KG1 (cell line): ENCODE measurements at regions not wholly inside any gene's neighbourhood (a gene's known extent, or its start where the extent isn't known, plus 50 kb on each side); places are given as distances from the start of the nearest gene placed in this dataset.
"Not testable (repeated sequence)": the region's sequence is repeated elsewhere in the genome, so short reads cannot be mapped to it uniquely, and the experiment has no call there.

Experiments
- DNase-seq: peaks from one replicate; lab custom pipeline; 2025; lab: John Stamatoyannopoulos, UW

DNA sequence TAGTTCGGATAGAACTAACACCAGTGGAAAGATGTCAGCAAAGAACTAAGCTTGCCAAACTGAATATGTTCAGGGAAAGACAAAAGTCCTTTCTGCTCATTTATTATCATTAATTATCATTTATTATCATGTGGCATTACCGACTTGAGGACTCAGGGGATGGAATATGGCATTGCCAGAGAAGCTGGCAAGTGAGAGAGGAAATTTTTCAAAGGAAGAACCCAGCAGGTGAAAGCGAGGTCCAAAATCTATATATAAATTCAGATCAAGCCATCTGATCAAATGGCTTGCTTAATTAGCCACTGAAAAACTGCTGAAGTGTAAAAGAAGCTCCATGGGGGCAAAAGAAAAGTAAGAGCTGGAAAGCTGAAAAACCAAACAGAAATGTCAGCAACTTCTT lies 1049.6 kb upstream of the SEMA6A start:
- no peak for DNase-seq

DNA sequence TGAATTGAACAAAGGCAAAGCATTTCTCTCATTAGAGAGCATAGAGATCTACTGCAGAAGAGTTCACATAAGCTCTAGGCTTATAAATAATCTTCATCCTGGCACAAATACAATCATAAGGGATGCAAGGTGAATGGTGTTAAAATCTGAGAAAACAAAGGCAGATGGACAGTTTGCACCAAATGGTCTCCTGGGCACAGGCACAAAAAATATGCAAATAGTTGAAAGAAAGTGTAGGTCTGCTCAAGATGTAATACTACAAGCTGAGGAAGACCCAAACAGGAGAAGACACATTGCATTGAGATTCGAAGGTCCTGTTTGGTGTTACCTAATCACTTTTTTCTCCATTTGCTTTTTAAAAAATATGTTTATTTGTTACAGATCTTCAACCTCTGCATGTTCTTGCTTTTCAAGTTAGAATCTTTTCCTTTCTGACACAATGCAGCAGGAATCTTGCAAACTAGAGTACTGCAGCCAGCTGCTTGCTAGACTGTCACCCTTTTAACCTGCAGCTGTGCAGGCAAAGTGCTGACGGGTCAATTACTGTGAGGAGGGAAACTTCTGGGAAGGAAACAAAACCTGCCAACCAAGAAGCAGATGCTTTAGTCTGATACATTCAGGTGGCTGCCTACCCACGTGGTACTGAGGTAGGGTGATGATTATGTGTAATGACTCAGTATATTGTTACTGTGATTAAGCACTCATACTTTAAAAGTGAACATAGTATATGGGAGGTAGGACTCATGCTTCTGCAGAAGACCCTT lies 1048.6 kb upstream of the SEMA6A start:
- no peak for DNase-seq

DNA sequence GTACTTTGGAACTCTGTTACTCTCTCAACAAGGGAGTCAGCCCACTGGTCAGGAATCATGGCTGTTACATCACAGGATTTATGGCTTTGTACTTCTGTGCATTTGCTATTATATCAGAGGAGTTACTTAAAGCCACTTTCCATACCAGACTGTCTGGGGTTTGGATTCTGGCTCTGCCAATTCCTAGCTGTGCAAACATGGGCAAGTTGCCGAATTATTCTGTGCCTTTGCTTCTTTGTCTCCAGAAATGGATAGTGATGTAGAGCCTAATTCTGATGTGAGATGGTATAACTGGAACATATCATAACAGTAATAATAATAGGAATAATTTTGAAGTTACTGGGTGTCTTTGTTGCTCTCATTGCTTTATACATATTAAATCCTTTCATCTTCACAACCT lies 1047.3 kb upstream of the SEMA6A start:
- no peak for DNase-seq

DNA sequence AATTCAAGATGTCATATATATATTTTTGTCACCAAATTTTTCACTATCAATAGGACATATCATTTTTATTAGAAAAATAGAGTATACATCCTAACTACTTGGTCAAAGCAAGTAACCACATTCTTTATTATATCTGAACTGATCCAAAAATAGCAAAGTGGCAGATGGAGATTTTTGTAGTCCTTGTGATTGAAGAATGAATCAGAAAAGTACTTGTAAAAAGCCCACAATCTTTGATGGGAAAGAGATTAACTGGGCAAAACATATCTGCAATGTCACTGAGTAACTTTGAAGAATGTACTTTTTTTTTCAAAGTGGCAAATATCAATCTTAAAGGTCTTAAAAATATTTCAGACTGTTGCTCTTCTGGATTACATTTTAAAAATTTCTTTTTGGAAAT lies 1040.6 kb upstream of the SEMA6A start:
- no peak for DNase-seq

DNA sequence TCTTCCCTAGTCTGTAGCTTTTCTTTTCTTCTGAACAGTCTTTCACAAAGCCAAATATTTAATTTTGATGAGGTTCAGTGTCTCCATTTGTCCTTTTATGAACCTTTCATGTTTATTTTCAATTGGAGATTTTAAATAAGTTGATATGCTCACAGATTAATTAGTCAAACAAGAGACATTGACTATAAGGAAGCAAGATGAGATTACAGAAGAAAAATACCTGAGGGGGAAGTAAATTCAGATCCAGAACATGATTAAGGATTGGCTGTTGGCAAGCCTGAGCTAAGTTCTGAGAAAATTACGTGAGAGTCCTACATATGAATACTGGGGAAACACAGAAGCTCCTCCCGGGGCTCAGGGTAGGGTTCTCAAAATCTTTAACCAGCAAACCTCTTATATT lies 1039.8 kb upstream of the SEMA6A start:
- DNase-seq: no peak

DNA sequence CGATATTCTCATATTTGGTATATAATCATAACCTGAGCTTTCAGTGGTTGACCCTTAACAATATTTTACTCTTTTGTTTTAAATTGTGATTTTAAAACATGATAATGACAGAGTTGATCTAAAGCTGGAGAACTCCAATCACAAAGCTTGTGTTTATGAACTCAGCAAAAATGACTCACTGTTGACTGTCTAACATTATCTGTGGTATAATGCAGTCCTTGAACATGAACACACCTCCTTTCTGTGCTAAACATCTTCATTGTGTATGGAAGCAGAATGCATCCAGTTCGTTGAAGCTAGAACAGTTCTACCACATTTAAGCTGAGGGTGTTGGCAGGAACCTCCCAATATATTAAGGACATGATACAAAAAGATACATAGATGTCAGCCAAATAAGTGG lies 1030.2 kb upstream of the SEMA6A start:
- DNase-seq: no peak

DNA sequence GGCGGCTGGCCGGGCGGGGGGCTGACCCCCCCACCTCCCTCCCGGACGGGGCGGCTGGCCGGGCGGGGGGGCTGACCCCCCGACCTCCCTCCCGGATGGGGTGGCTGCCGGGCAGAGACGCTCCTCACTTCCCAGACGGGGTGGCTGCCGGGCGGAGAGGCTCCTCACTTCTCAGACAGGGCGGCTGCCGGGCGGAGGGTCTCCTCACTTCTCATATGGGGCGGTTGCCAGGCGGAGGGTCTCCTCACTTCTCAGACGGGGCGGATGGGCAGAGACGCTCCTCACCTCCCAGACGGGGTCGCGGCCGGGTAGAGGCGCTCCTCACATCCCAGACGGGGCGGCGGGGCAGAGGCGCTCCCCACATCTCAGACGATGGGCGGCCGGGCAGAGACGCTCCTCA lies 1025.2 kb upstream of the SEMA6A start:
- not testable (repeated sequence) for DNase-seq

DNA sequence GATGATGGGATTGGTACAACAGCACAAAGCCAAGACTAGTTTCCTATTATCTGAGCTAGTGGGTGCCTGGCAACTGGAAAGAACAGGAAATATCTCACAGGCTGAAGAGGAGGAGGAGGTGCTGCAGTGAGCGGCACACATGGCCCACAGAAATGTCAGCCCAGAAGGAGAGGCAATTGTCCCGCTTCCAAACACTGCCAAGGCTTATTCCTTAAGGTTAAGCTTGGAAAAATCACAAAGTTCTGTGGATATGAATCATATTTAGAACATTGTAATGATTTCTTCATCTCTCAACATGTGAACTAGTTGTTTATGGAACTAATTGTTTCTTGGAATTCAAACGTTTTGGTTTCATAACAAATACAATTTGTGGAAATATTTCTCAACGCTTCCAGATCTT lies 1019.5 kb upstream of the SEMA6A start:
- no peak for DNase-seq

DNA sequence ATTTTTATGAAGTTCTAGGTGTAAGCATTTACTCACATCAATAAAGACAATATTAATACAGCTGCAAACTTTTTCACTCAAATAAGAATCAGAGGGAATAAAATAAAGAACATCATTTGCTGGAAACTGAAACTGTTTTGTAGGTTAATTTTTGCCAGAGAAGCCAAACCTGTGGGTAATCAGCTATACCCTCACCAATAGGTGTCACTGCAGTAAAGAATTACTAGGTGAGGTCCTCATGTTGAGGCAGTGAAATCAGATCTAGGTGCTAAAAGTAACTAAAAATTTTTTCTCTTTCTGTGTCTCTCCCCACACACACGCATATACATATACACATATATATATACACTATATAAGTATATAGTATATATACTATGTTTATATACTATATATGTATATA lies 1016.3 kb upstream of the SEMA6A start:
- DNase-seq: no peak

DNA sequence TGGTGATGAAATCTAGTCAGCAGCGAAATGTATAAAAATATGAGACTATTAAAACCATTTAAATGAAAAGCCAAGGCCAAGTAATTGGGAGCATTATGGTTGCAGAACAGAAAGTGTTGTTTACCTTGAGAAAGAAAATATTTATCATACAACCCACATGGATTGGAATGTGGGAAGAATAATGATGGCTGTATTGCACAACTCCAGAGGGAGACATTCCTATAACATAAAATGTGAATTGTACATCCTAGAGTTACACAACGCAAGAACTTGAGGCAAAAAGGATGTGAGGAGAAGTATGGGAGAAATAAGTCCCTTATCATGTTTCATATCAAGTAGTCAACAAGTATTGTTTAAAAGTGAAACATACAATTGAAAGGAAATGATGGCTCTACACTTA lies 1014.0 kb upstream of the SEMA6A start:
- no peak for DNase-seq

DNA sequence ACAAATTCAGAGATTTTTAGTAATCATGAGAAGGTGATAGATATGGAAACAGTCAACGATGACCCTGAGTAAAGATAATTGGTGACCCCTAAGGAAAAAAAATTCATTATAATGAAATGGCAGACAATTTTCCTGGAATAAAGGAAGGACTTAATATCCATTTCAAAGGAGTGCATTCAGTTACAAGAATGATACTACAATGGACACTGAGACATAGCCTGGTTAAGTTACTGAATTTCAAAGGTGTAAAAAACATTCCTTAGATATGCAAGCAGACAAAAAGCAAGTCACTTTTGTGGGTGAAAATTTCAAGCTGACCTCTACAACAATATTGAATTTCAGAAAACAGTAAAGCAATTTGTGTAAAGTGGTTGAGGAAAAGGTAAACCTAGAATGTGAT lies 1012.5 kb upstream of the SEMA6A start:
- DNase-seq: no peak

DNA sequence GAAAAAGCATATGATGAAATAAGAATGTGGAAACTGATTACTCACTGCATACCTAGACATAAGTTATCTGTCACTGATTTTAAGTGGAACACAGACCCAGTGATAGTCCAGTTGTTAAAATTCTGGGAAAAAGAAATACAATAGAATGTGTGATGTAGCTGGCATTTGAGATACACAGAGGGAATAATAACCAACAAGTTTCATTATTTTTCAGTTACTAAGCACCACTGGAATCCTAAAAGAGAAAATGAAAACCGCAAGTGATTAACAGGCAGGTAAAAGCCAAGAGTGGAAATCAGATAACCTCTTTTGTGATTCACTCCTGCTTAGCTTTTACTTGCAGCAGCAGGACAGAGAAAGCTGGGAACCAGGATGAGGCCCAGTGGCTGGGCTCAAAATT lies 994.0 kb upstream of the SEMA6A start:
- DNase-seq: no peak

DNA sequence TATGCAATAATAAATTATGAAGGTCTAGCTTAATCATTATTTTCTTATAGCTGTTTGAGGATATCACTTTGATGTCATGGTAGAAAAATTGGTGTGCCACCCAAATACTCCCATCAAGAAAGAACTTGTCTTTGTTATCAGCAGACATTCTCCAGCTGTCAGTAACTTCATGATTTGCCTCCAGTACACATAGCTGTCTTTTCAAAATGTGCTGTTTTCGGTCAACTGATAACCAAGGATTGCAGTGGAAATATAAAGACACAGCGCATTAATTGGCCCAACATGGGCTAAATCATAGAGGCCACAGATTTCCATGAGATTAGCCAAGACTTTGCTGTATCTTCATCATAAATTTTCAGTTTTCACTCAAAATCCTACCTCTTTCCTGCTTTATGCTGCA lies 993.5 kb upstream of the SEMA6A start:
- DNase-seq: no peak

DNA sequence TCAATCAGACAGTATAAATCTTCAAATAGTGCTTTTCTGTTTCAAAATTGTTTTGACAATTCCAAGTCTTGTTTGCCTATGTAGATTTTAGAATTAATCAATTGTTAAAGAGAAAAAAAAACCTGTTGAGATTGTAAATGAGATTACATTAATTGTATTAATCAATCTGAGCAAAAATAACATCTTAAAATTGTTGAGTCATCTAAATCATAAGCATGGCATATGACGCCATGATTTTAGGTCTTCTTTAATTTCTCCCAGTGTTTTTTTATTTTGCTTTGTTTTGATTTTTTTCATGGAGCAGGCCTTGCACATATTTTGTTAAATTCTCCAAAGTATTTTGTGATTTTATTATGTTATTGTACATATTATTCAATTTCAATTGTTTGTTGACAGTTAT lies 988.0 kb upstream of the SEMA6A start:
- DNase-seq: no peak

DNA sequence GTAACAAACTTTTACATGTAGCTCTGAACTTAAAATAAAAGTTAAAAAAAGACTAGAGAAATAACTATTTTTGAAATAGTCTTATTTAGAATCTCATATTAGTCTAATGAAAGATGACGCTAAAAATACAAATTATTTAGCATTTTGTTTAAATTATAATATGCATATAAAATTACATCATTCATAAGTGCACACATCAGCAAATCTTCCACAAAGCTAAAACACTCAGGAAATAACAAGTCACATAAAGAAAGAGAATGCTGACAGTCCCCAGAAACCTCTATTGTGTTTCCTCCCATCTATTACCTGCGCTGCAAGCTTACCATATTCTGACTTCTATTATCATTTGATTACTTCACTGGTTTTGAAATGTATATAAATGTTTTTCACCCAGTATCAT lies 986.9 kb upstream of the SEMA6A start:
- no peak for DNase-seq

DNA sequence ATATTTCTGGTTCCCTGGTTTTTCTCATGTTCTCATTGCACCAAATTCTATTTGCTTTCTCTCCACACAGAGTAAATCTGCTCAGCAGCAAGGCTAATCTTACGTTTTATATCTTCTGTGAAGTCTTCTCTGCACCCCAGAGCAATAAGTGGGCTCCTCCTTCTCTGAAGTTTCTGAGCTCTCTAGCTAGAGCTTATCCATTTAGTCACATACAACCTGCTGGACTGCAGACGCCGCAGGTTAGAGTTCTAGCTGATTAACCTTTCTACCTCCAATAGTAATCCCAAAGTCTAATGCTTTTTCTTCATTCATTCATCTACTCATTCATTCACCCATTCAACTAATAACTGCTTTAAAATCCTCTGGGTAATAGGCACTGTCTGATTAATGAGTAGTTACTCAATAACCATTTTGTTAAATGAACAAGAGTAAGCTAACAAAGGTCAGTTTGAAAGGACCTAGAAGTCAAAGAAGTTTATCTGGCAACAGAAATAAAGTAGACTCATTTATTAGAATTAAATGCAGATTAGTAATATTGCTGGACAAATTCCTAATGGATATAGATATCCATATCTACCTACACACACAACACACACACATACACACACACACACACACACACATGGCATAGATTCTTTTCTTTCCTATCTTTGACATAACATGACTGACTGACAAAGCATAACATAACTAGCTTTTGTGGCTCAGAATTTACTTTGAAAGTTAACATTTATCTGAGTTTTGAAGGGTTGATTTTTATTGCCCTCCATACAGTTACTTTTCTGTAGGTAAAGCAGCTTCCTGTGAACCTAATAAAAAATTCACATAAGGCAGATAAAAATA lies 984.6 kb upstream of the SEMA6A start:
- no peak for DNase-seq

DNA sequence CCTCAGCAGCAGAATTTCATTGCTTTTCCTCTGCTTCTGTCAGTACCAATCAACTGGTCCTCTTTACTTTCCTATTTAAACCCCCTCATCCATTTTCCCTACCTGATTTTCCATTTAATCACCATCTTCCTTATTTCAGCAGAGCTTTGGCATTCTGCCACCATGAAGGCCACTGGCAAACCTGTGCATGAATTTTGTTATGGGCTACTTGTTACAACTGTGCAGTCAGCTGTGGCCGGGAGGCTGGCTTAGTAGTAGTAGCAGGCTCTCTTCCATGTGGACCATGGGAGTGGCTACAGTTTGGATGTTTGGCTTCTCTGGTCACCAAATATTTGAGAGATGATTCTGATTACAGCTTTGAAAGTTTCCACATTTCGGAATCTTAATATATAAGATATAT lies 976.6 kb upstream of the SEMA6A start:
- no peak for DNase-seq

DNA sequence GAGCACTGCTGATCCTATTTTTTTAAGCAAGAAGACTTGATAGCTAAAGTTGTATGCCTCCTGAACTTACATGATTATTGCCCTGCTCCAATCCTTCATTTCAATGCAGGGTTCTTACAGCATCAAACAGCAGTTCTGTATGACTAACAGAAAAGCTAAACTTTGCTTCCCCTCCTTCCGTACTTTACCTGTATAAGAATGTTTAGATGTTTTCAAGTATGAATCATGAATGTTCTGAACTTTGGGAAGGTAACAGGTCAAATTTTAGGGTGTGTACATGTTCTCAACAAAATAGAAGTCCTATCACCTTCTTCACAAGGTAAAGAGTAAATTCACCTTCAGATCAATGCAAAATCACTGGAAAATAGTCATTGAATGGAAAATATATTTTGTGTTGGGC lies 972.6 kb upstream of the SEMA6A start:
- DNase-seq: no peak

DNA sequence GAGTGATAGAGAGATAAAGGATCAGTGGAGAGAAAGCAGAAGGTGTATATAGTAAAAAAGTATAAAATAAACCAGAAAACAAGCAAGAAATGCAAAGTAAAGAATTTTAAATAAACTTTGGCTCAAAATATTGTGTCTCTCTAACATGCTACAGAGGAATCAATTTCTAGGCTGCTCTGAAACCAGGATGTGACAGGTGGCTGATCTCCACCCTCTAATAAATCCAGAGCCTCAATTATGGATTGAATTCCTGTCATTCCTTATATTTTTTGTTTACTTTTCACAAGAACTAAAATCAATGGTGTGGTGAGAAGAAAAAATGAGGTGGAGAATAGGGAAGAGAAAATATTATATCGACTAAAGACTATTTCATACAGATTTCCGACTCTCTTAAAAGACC lies 965.1 kb upstream of the SEMA6A start:
- DNase-seq: no peak

DNA sequence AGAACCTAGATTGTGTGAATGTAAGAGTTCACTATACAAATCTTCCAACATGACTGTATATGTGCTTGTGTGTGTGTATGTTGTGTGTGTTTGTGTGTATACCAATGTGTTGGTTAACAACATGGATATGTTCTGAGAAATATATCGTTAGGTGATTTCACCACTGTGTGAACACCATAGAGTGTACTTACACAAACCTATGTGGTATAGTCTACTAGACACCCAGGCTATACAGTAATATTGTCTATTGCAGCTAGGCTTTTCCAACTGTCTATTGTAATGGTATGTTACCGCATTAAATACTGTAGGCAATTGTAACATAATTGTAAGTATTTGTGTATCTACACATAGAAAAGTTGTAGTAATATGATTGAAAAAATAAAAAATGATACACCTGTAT lies 959.2 kb upstream of the SEMA6A start:
- no peak for DNase-seq

DNA sequence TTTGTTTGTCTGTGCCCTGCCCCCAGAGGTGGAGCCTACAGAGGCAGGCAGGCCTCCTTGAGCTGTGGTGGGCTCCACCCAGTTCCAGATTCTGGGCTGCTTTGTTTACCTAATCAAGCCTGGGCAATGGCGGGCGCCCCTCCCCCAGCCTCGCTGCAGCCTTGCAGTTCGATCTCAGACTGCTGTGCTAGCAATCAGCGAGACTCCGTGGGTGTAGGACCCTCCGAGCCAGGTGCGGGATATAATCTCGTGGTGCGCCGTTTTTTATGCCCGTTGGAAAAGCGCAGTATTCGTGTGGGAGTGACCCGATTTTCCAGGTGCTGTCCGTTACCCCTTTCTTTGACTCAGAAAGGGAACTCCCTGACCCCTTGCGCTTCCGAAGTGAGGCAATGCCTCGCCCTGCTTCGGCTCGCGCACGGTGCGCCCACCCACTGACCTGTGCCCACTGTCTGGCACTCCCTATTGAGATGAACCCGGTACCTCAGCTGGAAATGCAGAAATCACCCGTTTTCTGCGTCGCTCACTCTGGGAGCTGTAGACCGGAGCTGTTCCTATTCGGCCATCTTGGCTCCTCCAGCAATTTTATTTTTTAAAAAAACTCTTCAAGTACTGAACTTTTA lies 958.5 kb upstream of the SEMA6A start:
- DNase-seq: not testable (repeated sequence)

DNA sequence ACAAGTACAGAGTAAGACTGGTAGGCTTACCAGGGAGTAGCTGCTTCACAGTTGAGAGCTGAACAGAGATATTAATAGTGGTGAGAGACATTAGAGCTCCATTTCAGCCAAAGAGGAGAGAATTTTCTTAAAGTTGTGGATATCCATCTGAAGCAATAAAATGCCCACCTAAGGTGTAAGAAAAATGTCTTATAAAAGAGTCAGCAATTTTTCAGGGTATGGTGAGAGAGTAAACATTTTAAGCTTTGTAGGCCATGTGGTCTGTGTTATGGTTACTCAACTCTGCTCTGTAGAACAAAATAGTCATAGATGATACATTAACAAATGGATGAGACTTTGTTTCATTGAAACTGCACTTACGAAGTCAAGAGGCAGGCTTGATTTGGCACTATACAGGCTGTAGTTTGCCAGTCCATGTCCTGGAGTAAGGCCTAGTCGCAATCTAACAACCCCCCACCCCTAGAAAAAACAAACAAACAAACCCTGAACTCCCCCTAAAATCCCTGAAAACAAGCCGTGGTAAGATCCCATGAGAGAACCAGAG lies 945.4 kb upstream of the SEMA6A start:
- DNase-seq: no peak

DNA sequence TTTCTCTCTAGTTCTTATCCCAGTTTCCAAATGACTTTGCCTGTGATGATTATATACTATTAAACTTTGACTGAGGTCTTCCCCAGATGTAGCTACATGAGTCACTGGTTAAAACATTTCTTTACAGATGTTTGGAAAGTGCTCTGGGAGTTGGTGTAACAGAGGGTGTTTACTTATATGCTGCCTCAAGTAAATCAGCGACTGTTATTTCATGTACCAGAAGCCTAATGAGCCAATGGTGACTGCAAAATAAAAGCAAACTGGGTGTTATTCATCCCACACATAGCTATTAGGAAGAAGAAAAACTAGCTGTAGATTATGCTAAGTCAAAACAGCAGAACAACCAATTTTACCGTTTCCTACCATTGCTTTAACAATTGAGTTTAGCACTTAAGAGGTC lies 929.7 kb upstream of the SEMA6A start:
- no peak for DNase-seq
